ENCODE measurements at regions not wholly inside any gene's neighbourhood (a gene's known extent, or its start where the extent isn't known, plus 50 kb on each side); places are given as distances from the start of the nearest gene placed in this dataset.

- TF ChIP-seq TAF1 (IDR thresholded peaks at IDR 0.05; ENCODE audit: borderline replicate concordance, insufficient read depth, low read length) = no peak
- no peak for TF ChIP-seq POLR2AphosphoS5 (IDR thresholded peaks at IDR 0.05; ENCODE audit: low read depth, low read length)
- no peak for TF ChIP-seq FOXP2 (optimal IDR thresholded peaks at IDR 0.05; ENCODE audit: borderline replicate concordance, extremely low read depth, extremely low read length, insufficient read depth)
- no peak for TF ChIP-seq REST (IDR thresholded peaks at IDR 0.05; ENCODE audit: insufficient read depth in 1 of 2, low read depth in 2 of 2, low read length in 2 of 2)
- no peak for TF ChIP-seq SIN3A (IDR thresholded peaks at IDR 0.05; ENCODE audit: borderline replicate concordance, insufficient read depth, low read length)
Measured at GRCh38 chr3:23663661-23664186, 142.0 kb upstream of the UBE2E1 start.

Measured in PFSK-1 (cell line).